HG02852 (cell line): ENCODE measurements at regions not wholly inside any gene's neighbourhood (a gene's known extent, or its start where the extent isn't known, plus 50 kb on each side); places are given as distances from the start of the nearest gene placed in this dataset.
"Not testable (repeated sequence)": the region's sequence is repeated elsewhere in the genome, so short reads cannot be mapped to it uniquely, and the experiment has no call there.

Experiments
- ATAC-seq: cut with Tn5 transposase; IDR thresholded peaks from one replicate; pipeline ENCODE4 v1.9.1; 2021; ENCODE audit warnings: mild to moderate bottlenecking, moderate library complexity; ENCODE audit not compliant: unreplicated experiment

DNA sequence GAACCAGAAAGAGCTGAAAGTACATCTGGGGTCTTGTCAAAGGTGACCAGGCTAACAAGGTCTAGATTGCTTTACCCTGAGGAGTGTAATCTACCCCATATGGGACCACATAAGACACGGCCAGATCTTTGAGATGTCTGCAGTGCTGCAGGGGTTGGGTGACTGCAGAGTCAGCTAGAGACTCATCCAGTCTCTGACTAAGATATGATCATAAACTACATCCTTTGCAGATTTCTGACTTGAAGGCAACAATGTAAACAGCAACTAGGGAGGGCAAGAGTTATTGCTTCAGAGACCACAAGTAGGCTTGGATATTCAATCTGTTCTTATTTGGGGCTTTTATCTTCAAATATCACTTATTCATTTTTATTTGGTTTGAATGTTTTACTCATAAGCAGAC, 1080.5 kb upstream of the FOXG1 start:
- no peak for ATAC-seq

DNA sequence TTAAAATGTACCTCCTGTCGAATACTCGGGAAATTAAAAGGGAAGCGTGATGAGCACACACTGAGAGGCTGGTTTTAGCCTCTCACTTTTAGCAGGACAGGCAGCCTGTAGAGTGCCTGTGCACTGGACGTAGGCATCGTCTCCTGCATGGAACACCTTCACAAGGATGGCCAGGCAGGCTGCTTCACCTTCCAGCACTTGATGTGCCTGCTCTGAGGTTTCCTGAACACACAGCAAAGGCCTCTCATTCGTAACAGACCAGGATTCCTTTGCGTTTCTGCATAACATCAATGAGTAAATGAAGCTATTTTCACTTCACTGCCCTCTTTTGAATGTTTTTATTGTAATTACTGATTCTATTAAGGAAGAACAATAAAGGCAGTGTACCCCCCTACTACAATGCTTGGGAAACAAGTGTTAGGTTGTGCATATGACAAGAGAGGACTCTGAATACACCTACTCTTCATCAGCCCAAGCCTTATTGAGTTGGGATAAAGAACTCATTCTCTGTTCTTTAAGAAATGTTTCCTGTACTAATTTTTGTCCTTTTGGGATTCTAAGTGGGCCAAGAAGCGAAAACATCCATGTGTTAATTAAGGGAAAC, 1077.6 kb upstream of the FOXG1 start:
- ATAC-seq: no peak

DNA sequence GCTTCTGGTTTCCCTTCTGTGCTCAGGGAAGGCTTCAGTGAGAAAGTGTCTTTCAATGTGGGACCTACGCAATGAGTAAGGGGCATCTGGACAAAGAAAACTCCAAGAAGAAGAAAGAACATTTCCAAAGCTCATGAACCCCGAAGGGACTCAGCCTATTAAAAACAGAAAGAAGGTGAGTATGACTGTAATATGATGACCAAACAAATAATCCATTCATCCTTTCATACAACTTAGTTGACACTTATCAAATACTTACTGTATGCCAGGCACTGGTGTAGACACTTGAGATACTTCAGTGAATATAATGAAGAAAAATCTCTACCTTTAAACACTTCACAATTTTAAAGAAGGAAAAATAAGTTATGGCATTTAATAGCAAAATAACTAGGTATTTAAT, 1054.2 kb upstream of the FOXG1 start:
- ATAC-seq: no peak

DNA sequence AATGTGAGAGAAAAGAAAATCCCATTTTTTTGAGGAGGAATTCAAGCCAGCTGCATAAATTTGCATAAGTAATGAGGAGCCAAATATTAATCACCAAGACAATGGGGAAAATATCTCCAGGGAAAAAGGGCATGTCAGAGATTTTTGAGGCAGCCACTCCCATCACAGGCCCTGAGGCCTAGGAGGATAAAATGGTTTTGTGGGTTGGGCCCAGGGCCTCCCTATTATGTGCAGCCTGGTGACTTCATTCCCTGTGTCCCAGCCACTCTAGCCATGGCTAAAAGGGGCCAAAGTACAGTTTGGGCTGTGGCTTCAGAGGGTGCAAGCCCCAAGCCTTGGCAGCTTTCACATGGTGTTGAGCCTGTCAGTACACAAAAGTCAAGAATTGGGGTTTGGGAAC, 1051.0 kb upstream of the FOXG1 start:
- no peak for ATAC-seq

DNA sequence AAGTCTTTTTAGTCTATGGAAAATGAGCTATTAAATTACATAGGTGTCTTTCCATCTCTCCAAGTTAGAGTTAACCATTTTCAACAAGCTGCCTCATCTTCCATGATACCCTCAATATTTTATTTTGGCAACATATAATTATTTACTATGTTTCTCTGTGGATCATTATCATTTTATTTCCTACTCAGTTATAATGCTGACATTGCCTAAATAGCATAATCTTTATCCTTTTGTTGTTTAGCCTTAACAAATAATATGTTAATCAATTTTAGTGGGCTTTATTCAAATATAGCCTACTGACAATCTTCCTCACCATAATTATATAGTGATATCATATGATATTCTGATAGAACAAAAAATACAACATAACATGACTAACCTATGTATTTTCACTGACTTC, 1044.8 kb upstream of the FOXG1 start:
- ATAC-seq: no peak

DNA sequence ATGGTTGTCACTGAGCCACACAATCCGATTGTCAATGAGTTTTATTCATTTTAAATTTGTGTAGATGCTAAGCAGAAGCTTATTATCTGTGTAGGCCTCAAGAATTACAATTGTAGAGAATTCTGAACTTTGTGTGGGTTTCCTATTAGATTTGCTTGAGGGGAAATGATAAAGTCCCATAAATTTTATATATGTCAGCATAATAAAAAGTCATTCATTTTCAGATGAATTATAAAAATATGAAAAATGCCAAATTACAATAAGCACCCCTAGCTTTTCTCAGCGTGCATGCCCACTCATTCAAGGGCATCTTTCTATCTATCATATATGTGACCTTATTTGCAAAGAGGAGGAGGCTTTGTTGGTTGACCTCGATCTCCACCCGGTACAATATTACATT, 1041.1 kb upstream of the FOXG1 start:
- no peak for ATAC-seq

DNA sequence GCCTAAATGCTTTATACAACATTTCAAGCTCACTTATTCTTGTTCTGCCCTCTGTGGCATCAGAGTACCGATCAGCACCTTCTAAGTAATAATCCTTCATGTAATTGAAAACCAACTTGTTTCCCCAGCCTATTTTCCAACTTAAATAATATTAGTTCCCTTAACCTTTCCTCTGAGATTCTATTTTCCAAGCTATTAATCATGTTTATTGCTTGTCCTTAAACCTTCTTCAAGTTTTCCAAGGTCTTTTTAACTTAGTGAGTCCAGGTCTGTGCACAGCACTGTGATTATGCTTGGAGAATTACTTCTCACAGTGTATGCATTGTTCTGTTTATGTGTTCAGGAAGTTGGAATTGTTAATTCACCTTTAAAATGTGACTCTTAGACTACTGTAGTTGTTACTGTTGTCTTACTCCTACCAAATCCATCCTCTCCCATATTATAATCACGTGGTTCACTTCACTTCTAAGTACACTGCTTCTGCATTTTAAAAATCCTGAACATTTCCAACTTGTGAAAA, 1039.3 kb upstream of the FOXG1 start:
- ATAC-seq: no peak

DNA sequence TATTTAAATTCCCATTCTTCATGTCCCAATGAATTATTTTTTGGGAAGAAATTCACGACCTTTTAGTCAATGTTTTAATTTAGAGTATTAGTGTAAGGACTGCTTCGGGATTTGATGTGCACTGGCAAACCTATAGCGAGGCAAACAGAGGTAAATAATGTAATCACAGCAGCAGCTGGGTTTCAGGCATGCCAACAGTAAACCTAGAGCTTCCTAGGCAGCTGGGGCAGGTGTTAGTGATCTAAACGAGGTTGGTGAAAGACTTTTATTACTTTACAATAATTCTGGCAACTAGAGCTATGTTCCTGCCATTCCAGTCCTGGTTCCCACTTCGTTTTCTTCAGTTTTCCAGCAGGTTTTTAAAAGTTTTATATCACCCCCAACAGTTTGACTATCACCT, 1036.4 kb upstream of the FOXG1 start:
- no peak for ATAC-seq

DNA sequence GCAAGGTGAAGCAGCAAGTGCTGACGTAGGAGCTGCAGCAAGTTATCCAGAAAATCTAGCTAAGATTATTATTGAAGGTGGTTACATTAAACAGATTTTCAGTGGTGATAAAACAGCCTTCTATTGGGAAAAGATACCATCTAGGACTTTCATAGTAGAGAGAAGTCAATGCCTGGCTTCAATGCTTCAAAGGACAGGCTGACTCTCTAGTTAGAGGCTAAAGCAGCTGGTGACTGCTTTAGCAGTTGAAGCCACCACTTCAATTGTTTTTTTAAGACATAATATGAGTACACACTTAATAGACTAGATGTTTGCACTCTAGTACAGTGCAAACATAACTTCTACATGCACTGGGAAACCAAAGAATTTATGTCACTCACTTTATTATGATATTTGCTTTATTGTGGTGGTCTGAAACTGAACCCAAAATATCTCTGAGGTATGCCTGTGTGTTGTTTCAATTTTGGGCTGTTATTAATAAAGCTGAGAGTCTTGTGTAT, 1026.9 kb upstream of the FOXG1 start:
- ATAC-seq: no peak

DNA sequence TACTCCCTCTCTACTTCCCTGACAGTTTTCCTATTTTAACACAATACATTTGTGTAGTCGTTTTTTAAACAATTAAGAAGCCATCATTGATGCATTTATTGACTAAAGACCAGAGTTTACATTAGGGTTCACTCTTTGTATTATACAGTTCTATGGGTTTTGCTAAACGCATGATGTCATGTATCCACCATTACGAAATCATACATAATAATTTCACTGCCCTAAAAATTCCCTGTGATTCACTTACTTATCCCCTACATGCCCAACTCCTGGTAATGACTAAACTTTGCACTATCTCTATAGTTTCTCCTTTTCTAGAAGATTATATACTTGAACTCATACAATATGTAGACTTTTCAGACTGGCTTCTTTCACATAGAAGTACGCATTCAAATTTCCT, 1016.5 kb upstream of the FOXG1 start:
- no peak for ATAC-seq

DNA sequence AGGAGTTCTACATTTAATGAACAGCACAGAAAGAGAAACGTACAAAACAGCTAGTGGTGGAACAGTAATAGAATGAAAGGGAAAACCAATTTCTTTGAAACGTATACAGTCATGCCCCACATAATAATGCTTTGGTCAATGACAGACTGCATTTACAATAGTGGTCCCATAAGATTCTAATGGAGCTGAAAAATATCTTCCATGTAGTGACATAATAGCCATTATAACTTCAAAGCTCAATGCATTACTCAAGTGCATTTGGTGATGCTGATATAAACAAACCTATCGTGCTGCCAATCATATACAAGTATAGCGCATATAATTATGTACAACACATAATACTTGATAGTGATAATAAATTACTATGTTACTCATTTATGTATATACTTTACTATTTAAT, 1008.9 kb upstream of the FOXG1 start:
- not testable (repeated sequence) for ATAC-seq

DNA sequence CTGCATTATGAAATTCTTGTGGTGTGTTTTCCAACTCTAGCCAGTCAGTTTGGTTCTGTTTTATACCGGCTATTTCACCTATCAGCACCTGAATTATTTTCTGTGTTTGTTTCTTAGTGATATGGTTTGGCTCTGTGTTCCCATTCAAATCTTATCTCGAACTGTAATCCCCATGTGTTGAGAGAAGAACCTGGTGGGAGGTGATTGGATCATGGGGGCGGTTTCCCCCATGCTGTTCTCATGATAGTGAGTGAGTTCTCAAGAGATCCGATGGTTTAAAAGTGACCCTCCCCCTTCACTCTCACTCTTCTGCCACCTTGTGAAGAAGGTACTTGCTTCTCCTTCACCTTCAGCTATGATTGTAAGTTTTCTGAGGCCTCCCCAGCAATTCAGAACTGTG, 1006.2 kb upstream of the FOXG1 start:
- not testable (repeated sequence) for ATAC-seq

DNA sequence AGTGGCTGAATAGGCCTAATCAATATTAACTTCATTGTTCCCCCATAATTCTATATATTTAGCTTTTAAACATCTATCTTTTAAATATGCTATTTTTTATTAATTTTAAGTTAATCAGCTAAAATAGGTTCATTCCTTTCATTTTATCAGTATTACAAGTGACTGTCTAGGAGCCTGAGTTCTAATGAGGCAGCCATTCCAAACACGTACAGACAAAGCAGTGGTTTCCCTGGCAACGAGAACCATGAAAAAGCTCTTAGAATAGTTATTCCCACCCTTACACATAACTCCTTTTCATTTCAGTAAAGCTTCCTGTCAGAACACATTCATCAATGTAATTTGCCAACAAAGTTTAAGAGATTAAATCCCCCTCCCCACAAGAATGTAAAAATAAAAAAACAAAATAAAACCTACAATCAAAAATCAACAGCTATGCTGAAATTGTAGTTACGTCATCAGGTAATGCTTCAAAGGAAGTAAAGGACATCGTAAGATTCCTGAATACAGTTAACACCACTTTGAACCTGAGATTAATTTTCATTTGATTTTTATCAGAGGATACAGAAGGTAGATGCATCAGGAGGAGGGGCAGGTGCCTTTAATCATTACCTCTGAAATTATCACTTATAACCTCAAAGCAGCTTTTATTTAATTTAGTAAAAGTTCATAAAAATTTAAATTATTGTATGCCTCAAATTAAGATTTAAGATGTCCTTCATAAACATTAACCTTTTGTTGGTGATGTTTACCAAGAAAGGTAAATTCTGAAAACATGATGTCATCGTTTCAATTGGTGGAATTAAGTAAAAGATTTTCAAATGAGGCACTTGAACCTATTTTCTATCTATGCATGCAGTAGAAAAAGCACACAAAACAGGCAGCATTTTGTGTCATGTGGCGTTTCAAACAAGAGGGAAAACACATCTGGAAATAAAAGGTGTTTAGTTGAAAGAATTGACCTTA, 967.2 kb upstream of the FOXG1 start:
- ATAC-seq: not testable (repeated sequence)

DNA sequence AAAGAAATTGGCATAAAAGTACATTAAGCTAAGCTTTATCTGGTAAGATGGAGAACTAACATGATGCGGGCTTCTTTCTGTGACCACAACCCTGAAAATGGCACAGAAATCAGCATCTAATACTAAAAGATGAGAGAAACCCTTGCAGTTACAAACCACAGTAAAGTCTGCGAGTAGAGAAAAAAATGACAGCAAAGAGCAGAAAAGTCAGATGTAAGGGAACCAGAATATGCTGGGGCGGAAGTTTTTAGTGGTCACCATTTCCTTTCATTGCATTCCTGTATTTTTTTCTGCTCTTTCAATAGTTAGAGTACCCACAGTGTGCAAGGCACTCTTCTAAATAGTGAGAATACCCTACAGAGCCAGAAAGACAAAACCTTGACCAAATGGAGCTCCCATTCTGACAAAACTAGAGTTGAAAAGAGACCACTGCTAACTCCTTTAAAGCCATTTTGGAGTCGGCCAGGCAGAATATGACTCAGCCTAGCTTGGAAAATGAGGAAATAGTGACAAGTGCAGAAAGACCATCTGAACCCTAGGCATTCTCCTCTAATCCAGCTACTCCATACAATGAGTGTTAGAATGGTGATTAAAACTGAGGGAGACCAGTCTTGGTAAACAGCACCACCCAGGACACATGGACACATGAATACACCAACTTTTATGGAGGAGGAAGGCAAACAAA, 948.7 kb upstream of the FOXG1 start:
- not testable (repeated sequence) for ATAC-seq

DNA sequence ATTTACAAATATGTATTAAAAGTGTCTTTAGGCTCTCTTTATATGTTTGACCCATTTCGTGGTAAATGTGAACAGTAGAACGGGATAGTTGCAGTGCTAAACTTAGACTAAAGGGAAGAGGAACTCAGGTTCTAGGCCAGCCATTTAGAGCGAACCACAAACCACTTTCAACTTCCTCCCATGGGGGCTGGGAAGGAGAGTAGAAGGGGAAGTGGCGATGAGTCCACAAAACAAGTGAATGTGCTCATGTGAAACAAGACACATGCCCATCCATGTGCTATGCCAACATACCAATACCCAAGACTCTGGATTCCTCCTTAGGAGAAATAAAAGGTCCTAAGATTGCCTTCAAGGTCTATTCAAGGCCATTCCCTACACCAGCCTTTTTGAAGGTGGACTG, 940.4 kb upstream of the FOXG1 start:
- not testable (repeated sequence) for ATAC-seq

DNA sequence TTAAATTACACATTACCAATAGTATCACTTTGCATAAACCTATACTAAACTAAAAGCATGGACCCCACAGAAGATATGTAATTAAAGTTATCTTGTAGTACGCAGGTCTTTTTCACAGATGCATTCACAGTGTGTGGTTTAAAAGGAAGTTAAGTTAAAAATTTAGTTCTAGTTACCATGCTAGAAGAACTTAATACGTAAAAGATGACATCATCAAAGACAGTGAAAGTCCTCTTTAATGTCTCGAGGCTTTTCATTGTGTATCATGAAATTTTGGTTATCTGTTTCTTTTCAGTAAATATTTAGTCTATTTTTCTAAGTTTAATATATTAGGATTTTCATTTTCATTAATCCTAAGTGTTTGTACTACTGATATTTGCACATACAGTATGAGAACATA, 934.6 kb upstream of the FOXG1 start:
- ATAC-seq: not testable (repeated sequence)

DNA sequence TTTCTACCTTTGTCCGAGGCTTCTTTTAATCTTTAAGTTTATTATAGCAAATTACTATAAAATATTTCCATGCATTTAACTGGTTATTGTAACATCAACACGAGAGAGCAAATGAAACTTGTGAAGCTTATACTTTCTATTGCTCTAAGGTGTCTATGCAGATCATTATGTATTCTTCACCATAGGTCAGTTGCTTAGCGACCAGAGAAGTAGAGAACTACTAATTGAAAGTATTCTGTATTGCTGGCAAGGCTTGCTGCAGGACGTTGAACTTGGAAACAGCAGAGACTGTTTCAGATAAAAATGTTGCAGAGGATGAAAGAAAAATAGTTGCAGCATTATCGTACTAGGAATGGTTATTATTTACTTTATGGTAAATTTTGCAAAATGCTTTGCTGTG, 933.6 kb upstream of the FOXG1 start:
- ATAC-seq: not testable (repeated sequence)

DNA sequence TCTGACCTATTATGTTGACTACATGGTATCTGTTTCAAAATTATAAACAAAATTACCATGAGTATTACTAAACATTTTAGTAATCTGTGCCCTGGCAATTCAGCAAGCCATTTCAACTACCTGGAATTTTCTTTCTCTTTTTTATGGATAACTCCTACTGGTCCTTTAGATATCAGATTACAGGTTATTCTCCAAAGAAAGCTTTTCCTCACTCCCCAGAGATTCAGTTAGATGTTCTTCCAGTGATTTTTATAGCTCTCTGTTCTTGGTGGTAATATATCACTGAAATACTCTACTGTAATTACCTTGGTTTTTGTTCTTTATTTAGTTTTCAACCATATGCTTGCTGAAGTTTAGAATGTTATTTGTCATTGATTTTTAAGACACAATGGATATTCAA, 930.2 kb upstream of the FOXG1 start:
- no peak for ATAC-seq

DNA sequence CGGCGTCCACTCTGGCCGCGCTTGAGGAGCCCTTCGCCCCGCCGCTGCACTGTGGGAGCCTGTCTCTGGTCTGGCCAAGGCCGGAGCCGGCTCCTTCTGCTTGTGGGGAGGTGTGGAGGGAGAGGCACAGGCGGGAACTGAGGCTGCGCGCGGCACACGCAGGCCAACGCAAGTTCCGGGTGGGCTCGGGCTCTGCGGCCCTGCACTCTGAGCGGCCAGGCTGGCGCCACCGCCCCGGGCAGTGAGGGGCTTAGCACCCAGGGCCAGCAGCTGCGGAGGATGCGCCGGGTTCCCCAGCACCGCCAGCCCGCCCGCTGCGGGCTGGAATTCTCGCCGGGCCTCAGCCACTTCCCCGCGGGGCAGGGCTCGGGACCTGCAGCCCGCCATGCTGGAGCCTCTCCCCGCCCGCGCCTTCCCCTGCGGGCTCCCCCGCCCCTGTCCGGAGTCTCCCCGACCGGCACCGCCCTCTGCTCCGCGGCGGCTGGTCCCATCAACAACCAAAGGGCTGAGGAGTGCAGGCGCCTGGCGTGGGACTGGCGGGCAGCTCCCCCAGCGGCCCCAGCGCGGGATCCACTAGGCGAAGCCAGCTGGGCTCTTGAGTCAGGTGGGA, 921.2 kb upstream of the FOXG1 start:
- ATAC-seq: no peak

DNA sequence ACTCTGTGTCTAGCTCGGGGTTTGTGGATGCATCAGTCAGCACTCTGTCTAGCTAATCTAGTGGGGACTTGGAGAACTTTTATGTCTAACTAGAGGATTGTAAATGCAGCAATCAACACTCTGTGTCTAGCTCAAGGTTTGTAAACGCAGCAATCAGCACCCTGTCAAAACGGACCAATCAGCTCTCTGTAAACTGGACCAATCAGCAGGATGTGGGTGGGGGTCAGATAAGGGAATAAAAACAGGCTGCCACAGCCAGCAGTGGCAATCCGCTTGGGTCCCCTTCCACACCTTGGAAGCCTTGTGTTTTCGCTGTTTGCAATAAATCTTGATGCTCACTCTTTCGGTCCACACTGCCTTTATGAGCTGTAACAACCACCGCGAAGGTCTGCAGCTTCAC, 920.7 kb upstream of the FOXG1 start:
- no peak for ATAC-seq

DNA sequence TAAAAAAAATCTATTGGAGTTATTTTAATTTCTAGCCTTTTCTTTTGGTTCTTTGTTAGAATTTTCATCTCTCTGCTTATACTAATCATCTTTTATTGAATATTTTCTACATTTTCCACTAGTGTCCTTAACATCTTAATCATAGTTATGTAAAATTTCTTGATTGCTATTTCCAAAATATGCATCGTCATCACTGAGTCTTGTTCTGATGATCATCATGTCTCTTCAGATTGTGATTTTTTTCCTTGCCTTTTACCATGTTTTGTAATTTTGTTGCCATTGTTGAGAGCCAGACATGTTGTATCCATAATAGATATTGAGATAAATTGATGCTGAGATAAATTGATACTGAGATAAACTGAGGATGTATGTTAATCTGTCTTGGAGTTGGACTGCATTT, 919.1 kb upstream of the FOXG1 start:
- not testable (repeated sequence) for ATAC-seq
